ENCODE measurements at regions not wholly inside any gene's neighbourhood (a gene's known extent, or its start where the extent isn't known, plus 50 kb on each side); places are given as distances from the start of the nearest gene placed in this dataset.

DNA sequence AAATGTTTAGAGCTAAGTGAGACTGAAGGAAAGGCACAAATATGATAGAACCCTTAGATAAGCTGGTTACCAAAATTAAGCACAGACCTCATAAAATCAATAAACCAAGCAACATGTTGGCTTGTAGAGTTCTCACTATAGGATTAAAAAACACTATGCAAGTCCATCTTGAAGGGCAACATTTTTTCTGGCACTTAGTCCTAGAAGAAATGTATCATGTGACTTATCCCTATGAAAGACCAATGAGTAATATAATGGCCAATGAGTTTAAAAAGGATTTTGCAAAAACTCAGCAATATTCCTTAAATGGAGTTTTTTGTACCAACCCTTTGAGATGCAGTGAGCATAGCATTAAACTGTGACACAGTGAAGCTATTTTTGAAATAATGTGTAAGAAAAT is 216.3 kb upstream of the ADRA1B start:
- DNase-seq (ENCODE audit: low read depth) (no peak), FAIRE-seq (no peak)
- Histone ChIP-seq H3K4me2 (ENCODE audit: low read length) (no peak overlapping the region), H3K36me3 (ENCODE audit: insufficient read depth, low read length) (no peaks in the 10 kb centered on the region), H3K4me1 (ENCODE audit: insufficient read depth, low read length) (no peaks in the 10 kb centered on the region), H3K79me2 (ENCODE audit: insufficient read depth, low read length) (no peaks in the 10 kb centered on the region), H3K4me3 (ENCODE audit: insufficient read depth, low read depth, low read length) (no peak overlapping the region), H3K9ac (ENCODE audit: low read length) (no peak overlapping the region), H3K27me3 (ENCODE audit: insufficient read depth, low read length) (no peaks in the 10 kb centered on the region), H3K27ac (ENCODE audit: low read depth, low read length) (no peak overlapping the region), H2AFZ (ENCODE audit: low read depth, low read length) (no peak overlapping the region), H4K20me1 (ENCODE audit: insufficient read depth, low read length) (no peaks in the 10 kb centered on the region), H3K9me3 (ENCODE audit: insufficient read depth, low read depth, low read length) (no peaks in the 10 kb centered on the region)
- Mint-ChIP-seq H3K27me3 (ENCODE audit: low read depth, unreplicated experiment) (peaks cover 12% of the 10 kb centered on the region), H3K4me3 (ENCODE audit: unreplicated experiment) (no peak overlapping the region), H3K4me1 (ENCODE audit: low read depth, unreplicated experiment) (peaks cover 2% of the 10 kb centered on the region), H3K36me3 (ENCODE audit: low read depth, unreplicated experiment) (no peaks in the 10 kb centered on the region), H3K9me3 (ENCODE audit: unreplicated experiment) (no peaks in the 10 kb centered on the region), H3K27ac (ENCODE audit: unreplicated experiment) (no peak overlapping the region)
- TF ChIP-seq, protein P1, sequence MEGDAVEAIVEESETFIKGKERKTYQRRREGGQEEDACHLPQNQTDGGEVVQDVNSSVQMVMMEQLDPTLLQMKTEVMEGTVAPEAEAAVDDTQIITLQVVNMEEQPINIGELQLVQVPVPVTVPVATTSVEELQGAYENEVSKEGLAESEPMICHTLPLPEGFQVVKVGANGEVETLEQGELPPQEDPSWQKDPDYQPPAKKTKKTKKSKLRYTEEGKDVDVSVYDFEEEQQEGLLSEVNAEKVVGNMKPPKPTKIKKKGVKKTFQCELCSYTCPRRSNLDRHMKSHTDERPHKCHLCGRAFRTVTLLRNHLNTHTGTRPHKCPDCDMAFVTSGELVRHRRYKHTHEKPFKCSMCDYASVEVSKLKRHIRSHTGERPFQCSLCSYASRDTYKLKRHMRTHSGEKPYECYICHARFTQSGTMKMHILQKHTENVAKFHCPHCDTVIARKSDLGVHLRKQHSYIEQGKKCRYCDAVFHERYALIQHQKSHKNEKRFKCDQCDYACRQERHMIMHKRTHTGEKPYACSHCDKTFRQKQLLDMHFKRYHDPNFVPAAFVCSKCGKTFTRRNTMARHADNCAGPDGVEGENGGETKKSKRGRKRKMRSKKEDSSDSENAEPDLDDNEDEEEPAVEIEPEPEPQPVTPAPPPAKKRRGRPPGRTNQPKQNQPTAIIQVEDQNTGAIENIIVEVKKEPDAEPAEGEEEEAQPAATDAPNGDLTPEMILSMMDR (IDR thresholded peaks at IDR 0.05; ENCODE audit: insufficient read depth, low read depth, low read length): no peak
- no peak for TF ChIP-seq EZH2 (IDR thresholded peaks at IDR 0.05; ENCODE audit: insufficient read depth, low read length)

DNA sequence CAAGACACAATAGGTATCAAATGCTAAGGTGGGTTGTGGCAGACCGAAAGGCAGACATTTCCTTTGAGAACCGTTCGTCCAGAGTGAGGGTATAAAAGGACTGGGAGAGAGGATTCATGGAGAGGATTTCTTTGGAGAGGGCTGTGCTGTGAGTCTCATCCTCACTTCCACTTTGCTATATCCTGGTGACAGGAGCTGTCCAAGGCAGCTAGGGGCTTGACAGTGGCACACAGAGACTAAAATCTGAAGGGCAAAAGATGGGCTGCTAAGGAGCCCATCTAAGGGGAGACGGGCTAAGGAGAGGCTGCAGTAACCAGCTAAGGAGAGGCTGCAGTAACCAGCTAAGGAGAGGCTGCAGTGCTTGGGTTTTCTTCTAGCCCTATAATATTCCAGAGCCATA is 214.0 kb upstream of the ADRA1B start:
- Mint-ChIP-seq H3K36me3 (ENCODE audit: low read depth, unreplicated experiment) (no peaks in the 10 kb centered on the region), H3K27ac (ENCODE audit: unreplicated experiment) (no peak overlapping the region), H3K27me3 (ENCODE audit: low read depth, unreplicated experiment) (peaks cover 12% of the 10 kb centered on the region), H3K4me3 (ENCODE audit: unreplicated experiment) (no peak overlapping the region), H3K4me1 (ENCODE audit: low read depth, unreplicated experiment) (peaks cover 2% of the 10 kb centered on the region), H3K9me3 (ENCODE audit: unreplicated experiment) (no peaks in the 10 kb centered on the region)
- DNase-seq (ENCODE audit: low read depth) (no peak), FAIRE-seq (no peak)
- H3K4me1 ChIP-seq (ENCODE audit: insufficient read depth, low read length): no peaks in the 10 kb centered on the region
- no peak for TF ChIP-seq EZH2 (IDR thresholded peaks at IDR 0.05; ENCODE audit: insufficient read depth, low read length)
- TF ChIP-seq, protein P1 (IDR thresholded peaks at IDR 0.05; ENCODE audit: insufficient read depth, low read depth, low read length): no peak
- no peak overlapping the region for H2AFZ ChIP-seq (ENCODE audit: low read depth, low read length)
- no peak overlapping the region for H3K9ac ChIP-seq (ENCODE audit: low read length)
- H4K20me1 ChIP-seq (ENCODE audit: insufficient read depth, low read length): no peaks in the 10 kb centered on the region
- H3K9me3 ChIP-seq (ENCODE audit: insufficient read depth, low read depth, low read length): no peaks in the 10 kb centered on the region
- H3K4me3 ChIP-seq (ENCODE audit: insufficient read depth, low read depth, low read length): no peak overlapping the region
- no peaks in the 10 kb centered on the region for H3K27me3 ChIP-seq (ENCODE audit: insufficient read depth, low read length)
- H3K36me3 ChIP-seq (ENCODE audit: insufficient read depth, low read length): no peaks in the 10 kb centered on the region
- no peak overlapping the region for H3K4me2 ChIP-seq (ENCODE audit: low read length)
- no peaks in the 10 kb centered on the region for H3K79me2 ChIP-seq (ENCODE audit: insufficient read depth, low read length)
- H3K27ac ChIP-seq (ENCODE audit: low read depth, low read length): no peak overlapping the region

DNA sequence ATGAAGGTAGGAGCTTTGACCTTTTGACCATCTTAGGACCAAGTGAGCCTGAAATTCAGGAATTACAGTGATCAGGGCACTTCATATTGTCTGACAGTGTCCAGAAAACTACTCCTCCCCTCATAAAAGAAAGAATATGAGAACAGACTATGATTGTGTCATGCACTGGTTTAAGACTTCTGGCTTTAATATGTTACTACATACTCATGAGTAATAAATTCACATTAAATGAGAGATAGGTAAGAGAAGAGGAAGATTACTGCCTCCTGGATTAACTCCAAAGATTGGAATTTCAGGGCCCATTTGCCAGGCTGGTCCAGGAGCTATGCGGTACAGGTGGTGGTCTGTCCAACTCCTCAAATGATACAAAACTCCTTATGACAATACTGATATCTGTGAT is 213.5 kb upstream of the ADRA1B start:
- H3K79me2 ChIP-seq (ENCODE audit: insufficient read depth, low read length): no peaks in the 10 kb centered on the region
- TF ChIP-seq, protein P1 (IDR thresholded peaks at IDR 0.05; ENCODE audit: insufficient read depth, low read depth, low read length): no peak
- no peak for TF ChIP-seq EZH2 (IDR thresholded peaks at IDR 0.05; ENCODE audit: insufficient read depth, low read length)
- no peak overlapping the region for H2AFZ ChIP-seq (ENCODE audit: low read depth, low read length)
- Mint-ChIP-seq H3K36me3 (ENCODE audit: low read depth, unreplicated experiment) (no peaks in the 10 kb centered on the region), H3K27me3 (ENCODE audit: low read depth, unreplicated experiment) (peaks cover 12% of the 10 kb centered on the region), H3K4me1 (ENCODE audit: low read depth, unreplicated experiment) (no peaks in the 10 kb centered on the region), H3K4me3 (ENCODE audit: unreplicated experiment) (no peak overlapping the region), H3K9me3 (ENCODE audit: unreplicated experiment) (peaks cover 2% of the 10 kb centered on the region), H3K27ac (ENCODE audit: unreplicated experiment) (no peak overlapping the region)
- peaks cover 1% of the 10 kb centered on the region for H3K9me3 ChIP-seq (ENCODE audit: insufficient read depth, low read depth, low read length)
- H3K4me3 ChIP-seq (ENCODE audit: insufficient read depth, low read depth, low read length): no peak overlapping the region
- no peaks in the 10 kb centered on the region for H3K4me1 ChIP-seq (ENCODE audit: insufficient read depth, low read length)
- no peak overlapping the region for H3K4me2 ChIP-seq (ENCODE audit: low read length)
- H3K36me3 ChIP-seq (ENCODE audit: insufficient read depth, low read length): no peaks in the 10 kb centered on the region
- H3K27me3 ChIP-seq (ENCODE audit: insufficient read depth, low read length): no peaks in the 10 kb centered on the region
- DNase-seq (ENCODE audit: low read depth) (no peak), FAIRE-seq (no peak)
- no peak overlapping the region for H3K27ac ChIP-seq (ENCODE audit: low read depth, low read length)
- no peaks in the 10 kb centered on the region for H4K20me1 ChIP-seq (ENCODE audit: insufficient read depth, low read length)
- H3K9ac ChIP-seq (ENCODE audit: low read length): no peak overlapping the region
